H9 (cell line): ENCODE measurements at regions not wholly inside any gene's neighbourhood (a gene's known extent, or its start where the extent isn't known, plus 50 kb on each side); places are given as distances from the start of the nearest gene placed in this dataset.
A peak's percentile ranks its signal among the peaks of the same experiment; 100 is the strongest.

Source experiments
- DNase-seq: peaks from one replicate; pipeline ENCODE4 v3.0.0-alpha.2; 2017
- H2AFZ ChIP-seq: one replicate; pipeline ENCODE4 v1.6.1; 2013; ENCODE audit warnings: mild to moderate bottlenecking, low read length, control low read depth, moderate library complexity
- H2AK5ac ChIP-seq: 2 replicates; pipeline ENCODE4 v1.6.1; 2013; ENCODE audit warnings: low read length, control low read depth, mixed read lengths; ENCODE audit not compliant: insufficient read length
- H2BK120ac ChIP-seq: one replicate; pipeline ENCODE4 v1.6.1; 2013; ENCODE audit warnings: low read depth, mild to moderate bottlenecking, low read length, control low read depth, inconsistent platforms; ENCODE audit not compliant: poor library complexity, severe bottlenecking
- H2BK12ac ChIP-seq: 2 replicates; pipeline ENCODE4 v1.6.1; 2013; ENCODE audit warnings: low read length, control low read depth, mixed read lengths, low read depth; ENCODE audit not compliant: insufficient read length
- H2BK15ac ChIP-seq: 2 replicates; pipeline ENCODE4 v1.6.1; 2013; ENCODE audit warnings: low read depth, low read length, control low read depth
- H2BK20ac ChIP-seq: one replicate; pipeline ENCODE4 v1.6.1; 2013; ENCODE audit warnings: low read depth, mild to moderate bottlenecking, low read length, control low read depth, inconsistent platforms; ENCODE audit not compliant: poor library complexity, severe bottlenecking
- H2BK5ac ChIP-seq: 2 replicates; pipeline ENCODE4 v1.6.1; 2013; ENCODE audit warnings: low read length, control low read depth, mixed read lengths; ENCODE audit not compliant: insufficient read length
- H3K14ac ChIP-seq: 2 replicates; pipeline ENCODE4 v1.6.1; 2013; ENCODE audit warnings: low read length, control low read depth; ENCODE audit not compliant: insufficient read depth
- H3K18ac ChIP-seq: 2 replicates; pipeline ENCODE4 v1.6.1; 2013; ENCODE audit warnings: low read depth, mild to moderate bottlenecking, mixed read lengths, low read length, control low read depth; ENCODE audit not compliant: insufficient read length
- H3K23ac ChIP-seq: 2 replicates; pipeline ENCODE4 v1.6.1; 2013; ENCODE audit warnings: low read length, control low read depth, mixed read lengths, low read depth; ENCODE audit not compliant: insufficient read length
- H3K23me2 ChIP-seq: 2 replicates; pipeline ENCODE4 v1.6.1; 2013; ENCODE audit warnings: low read depth, mild to moderate bottlenecking, mixed read lengths, low read length, control low read depth; ENCODE audit not compliant: insufficient read length, poor library complexity, severe bottlenecking
- H3K27ac ChIP-seq: 2 replicates; pipeline ENCODE4 v1.5.1; 2013; ENCODE audit warnings: low read length, control low read depth, mixed read lengths, low read depth; ENCODE audit not compliant: insufficient read length
- H3K27me3 ChIP-seq: 2 replicates; pipeline ENCODE4 v1.6.1; 2013; ENCODE audit warnings: low read length, control low read depth, inconsistent platforms; ENCODE audit not compliant: insufficient read depth
- H3K4ac ChIP-seq: 2 replicates; pipeline ENCODE4 v1.6.1; 2013; ENCODE audit warnings: low read depth, mild to moderate bottlenecking, control low read depth, inconsistent platforms, low read length, moderate library complexity
- H3K4me1 ChIP-seq: 2 replicates; pipeline ENCODE4 v1.6.1; 2013; ENCODE audit warnings: low read length, control low read depth, inconsistent platforms; ENCODE audit not compliant: insufficient read depth
- H3K4me2 ChIP-seq: 2 replicates; pipeline ENCODE4 v1.6.1; 2013; ENCODE audit warnings: low read length, control low read depth, mixed read lengths; ENCODE audit not compliant: insufficient read length, insufficient read depth
- H3K56ac ChIP-seq: 2 replicates; pipeline ENCODE4 v1.6.1; 2013; ENCODE audit warnings: low read depth, mild to moderate bottlenecking, mixed read lengths, low read length, control low read depth; ENCODE audit not compliant: insufficient read length
- H3K79me1 ChIP-seq: 2 replicates; pipeline ENCODE4 v1.6.1; 2013; ENCODE audit warnings: low read depth, mild to moderate bottlenecking, moderate library complexity, low read length, control low read depth, inconsistent platforms; ENCODE audit not compliant: insufficient read depth, poor library complexity, severe bottlenecking
- H3K79me2 ChIP-seq: 2 replicates; pipeline ENCODE4 v1.6.1; 2013; ENCODE audit warnings: low read length, control low read depth, inconsistent platforms; ENCODE audit not compliant: insufficient read depth
- H3K9ac ChIP-seq: 2 replicates; pipeline ENCODE4 v1.6.1; 2013; ENCODE audit warnings: low read length, control low read depth, mixed read lengths; ENCODE audit not compliant: insufficient read length; ENCODE audit errors: extremely low read depth
- H3K9me3 ChIP-seq: one replicate; pipeline ENCODE4 v1.6.1; 2013; ENCODE audit warnings: low read depth, low read length, inconsistent platforms; ENCODE audit not compliant: control insufficient read depth
- H3T11ph ChIP-seq: one replicate; pipeline ENCODE4 v1.6.1; 2013; ENCODE audit warnings: mild to moderate bottlenecking, low read length, control low read depth, inconsistent platforms
- H4K20me1 ChIP-seq: one replicate; pipeline ENCODE4 v1.6.1; 2013; ENCODE audit not compliant: control insufficient read depth, insufficient read length, insufficient read depth
- H4K5ac ChIP-seq: 2 replicates; pipeline ENCODE4 v1.6.1; 2013; ENCODE audit warnings: low read depth, mild to moderate bottlenecking, mixed read lengths, low read length, control low read depth; ENCODE audit not compliant: insufficient read length
- H4K8ac ChIP-seq: replicated peaks from 2 replicates; pipeline ENCODE4 v1.6.1; 2013; ENCODE audit warnings: low read length, control low read depth, mixed read lengths, low read depth; ENCODE audit not compliant: insufficient read length
- H4K91ac ChIP-seq: 2 replicates; pipeline ENCODE4 v1.6.1; 2013; ENCODE audit warnings: low read depth, mild to moderate bottlenecking, moderate library complexity, mixed read lengths, low read length, control low read depth; ENCODE audit not compliant: insufficient read length
- H3K27ac Mint-ChIP-seq, 3 experiments: 2 replicates in 2 of 3; 3 replicates in 1 of 3; pipeline ENCODE4 v1.8.0; 2020 to 2021; ENCODE audit warnings: mixed read lengths in 3 of 3, mild to moderate bottlenecking in 1 of 3, moderate library complexity in 1 of 3
- H3K27me3 Mint-ChIP-seq: 2 replicates; pipeline ENCODE4 v1.8.0; 2021; ENCODE audit warnings: low read depth, mild to moderate bottlenecking, moderate library complexity, mixed read lengths
- H3K36me3 Mint-ChIP-seq, 3 experiments: 2 replicates in 2 of 3; 3 replicates in 1 of 3; pipeline ENCODE4 v1.8.0; 2020 to 2021; ENCODE audit warnings: low read depth in 3 of 3, mixed read lengths in 3 of 3; ENCODE audit not compliant: insufficient read depth in 1 of 3
- H3K4me1 Mint-ChIP-seq, 2 experiments: 2 replicates each; pipeline ENCODE4 v1.8.0; 2020; ENCODE audit warnings: mixed read lengths in 2 of 2
- H3K4me3 Mint-ChIP-seq, 2 experiments: 2 replicates in 1 of 2; 3 replicates in 1 of 2; pipeline ENCODE4 v1.8.0; 2020 to 2021; ENCODE audit warnings: mild to moderate bottlenecking in 2 of 2, mixed read lengths in 2 of 2, moderate library complexity in 1 of 2
- H3K9me3 Mint-ChIP-seq, 2 experiments: 2 replicates in 1 of 2; 3 replicates in 1 of 2; pipeline ENCODE4 v1.8.0; 2020; ENCODE audit warnings: mild to moderate bottlenecking in 2 of 2, mixed read lengths in 2 of 2, moderate library complexity in 1 of 2
- WGBS: extraction: QIAGEN DNeasy Blood & Tissue Kit; methylation state at CpG from one replicate; pipeline ENCODE4 v1.1.7; 2013; ENCODE audit warnings: missing lambda C conversion rate, low lambda C conversion rate, mixed read lengths; ENCODE audit not compliant: insufficient read length; ENCODE audit errors: extremely low coverage; 5-methylcytosine and 5-hydroxymethylcytosine counted together
- TF ChIP-seq, protein P1 (sequence below): fragments of 200-600 bp; sonication (generic); conservative IDR thresholded peaks from 3 replicates; pipeline ENCODE4 v1.8.0; 2021; ENCODE audit warnings: antibody characterized with exemption, mild to moderate bottlenecking

DNA sequence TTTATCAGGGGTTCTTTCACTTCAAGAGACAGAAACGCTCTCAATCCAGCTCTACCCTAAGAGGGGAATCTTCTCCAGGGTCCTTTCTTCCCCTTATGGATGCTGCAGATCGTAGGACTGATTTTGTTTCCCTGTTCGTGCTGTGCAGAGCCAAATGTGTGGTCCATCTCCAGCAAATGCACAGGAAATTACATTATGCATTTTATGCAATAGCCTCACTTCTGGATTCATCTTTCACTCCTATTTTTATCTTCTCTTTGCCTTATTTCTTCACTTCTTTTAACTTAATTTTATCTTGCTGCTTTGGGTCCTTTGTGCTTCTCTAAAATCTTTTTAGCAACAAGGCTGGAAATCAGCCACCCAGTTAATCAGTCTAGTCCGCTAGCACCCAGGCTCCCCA lies 184.5 kb upstream of the INHBA start:
- no peak overlapping the region for H3K23ac ChIP-seq
- H3K36me3 Mint-ChIP-seq = no peaks in the 10 kb centered on the region; a peak in 1 of 7 replicates
- no peak overlapping the region for H3K4ac ChIP-seq
- H3K56ac ChIP-seq = no peak overlapping the region
- no peaks in the 10 kb centered on the region for H3K9me3 Mint-ChIP-seq
- no peak overlapping the region for H3T11ph ChIP-seq
- H4K8ac ChIP-seq = no peak overlapping the region
- H4K91ac ChIP-seq = no peak overlapping the region
- no peaks in the 10 kb centered on the region for H3K79me2 ChIP-seq
- no peaks in the 10 kb centered on the region for H3K23me2 ChIP-seq
- no peak overlapping the region for H3K14ac ChIP-seq
- TF ChIP-seq, protein P1, sequence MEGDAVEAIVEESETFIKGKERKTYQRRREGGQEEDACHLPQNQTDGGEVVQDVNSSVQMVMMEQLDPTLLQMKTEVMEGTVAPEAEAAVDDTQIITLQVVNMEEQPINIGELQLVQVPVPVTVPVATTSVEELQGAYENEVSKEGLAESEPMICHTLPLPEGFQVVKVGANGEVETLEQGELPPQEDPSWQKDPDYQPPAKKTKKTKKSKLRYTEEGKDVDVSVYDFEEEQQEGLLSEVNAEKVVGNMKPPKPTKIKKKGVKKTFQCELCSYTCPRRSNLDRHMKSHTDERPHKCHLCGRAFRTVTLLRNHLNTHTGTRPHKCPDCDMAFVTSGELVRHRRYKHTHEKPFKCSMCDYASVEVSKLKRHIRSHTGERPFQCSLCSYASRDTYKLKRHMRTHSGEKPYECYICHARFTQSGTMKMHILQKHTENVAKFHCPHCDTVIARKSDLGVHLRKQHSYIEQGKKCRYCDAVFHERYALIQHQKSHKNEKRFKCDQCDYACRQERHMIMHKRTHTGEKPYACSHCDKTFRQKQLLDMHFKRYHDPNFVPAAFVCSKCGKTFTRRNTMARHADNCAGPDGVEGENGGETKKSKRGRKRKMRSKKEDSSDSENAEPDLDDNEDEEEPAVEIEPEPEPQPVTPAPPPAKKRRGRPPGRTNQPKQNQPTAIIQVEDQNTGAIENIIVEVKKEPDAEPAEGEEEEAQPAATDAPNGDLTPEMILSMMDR = no peak
- H2AFZ ChIP-seq = no peak overlapping the region
- no peak overlapping the region for H3K4me2 ChIP-seq
- no peak overlapping the region for H2BK20ac ChIP-seq
- H2BK12ac ChIP-seq = no peak overlapping the region
- WGBS = no CpG with 5 or more reads among the region's 4 CpGs
- H3K18ac ChIP-seq = no peak overlapping the region
- no peaks in the 10 kb centered on the region for H3K79me1 ChIP-seq
- no peaks in the 10 kb centered on the region for H4K20me1 ChIP-seq
- H3K27me3 Mint-ChIP-seq = no peaks in the 10 kb centered on the region; the same call in 1 of the 2 replicates
- no peak overlapping the region for H4K5ac ChIP-seq
- H3K9ac ChIP-seq = no peak overlapping the region
- H3K4me1 Mint-ChIP-seq = peaks cover 2 to 11% of the 10 kb centered on the region in 2 experiments; a peak in 3 of 4 replicates
- H2BK120ac ChIP-seq = no peak overlapping the region
- H3K4me1 ChIP-seq = 0 out of 2 replicates have a peak, but pooled peaks cover 2% of the 10 kb centered on the region
- no peak overlapping the region for H2BK5ac ChIP-seq
- no peaks in the 10 kb centered on the region for H3K27me3 ChIP-seq
- H3K9me3 ChIP-seq = no peaks in the 10 kb centered on the region
- H3K27ac ChIP-seq = no peak overlapping the region
- H2BK15ac ChIP-seq = no peak overlapping the region
- no peak overlapping the region for H3K4me3 Mint-ChIP-seq
- no peak overlapping the region for H2AK5ac ChIP-seq
- DNase-seq = no peak
- peak overlapping the region in 1 of 3 experiments; percentile 30; a peak in 1 of 7 replicates for H3K27ac Mint-ChIP-seq
